ENCODE measurements at regions not wholly inside any gene's neighbourhood (a gene's known extent, or its start where the extent isn't known, plus 50 kb on each side); places are given as distances from the start of the nearest gene placed in this dataset.

DNA sequence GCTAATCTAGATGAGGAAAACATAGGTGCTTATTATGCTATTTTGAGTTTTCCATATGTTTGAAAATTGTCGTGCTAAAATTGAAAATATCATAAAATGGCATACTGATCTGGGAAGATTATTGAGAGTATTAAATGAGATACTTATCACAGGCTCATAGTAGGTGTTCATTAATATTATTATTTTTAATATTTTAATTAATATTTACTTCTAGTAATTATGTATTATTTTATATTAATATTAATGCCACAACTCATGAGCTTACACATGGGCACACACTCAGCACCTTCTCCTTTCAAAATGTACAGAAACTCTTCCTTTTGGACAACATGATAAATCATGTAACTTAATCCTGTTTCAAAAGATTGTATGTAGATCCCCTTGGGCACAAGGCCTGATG lies 223.6 kb downstream of the RAB28 start:
- Histone ChIP-seq H3K4me3 (ENCODE audit: control extremely low read depth in 1 of 5, extremely low read depth in 1 of 5, insufficient read depth in 1 of 5, low read depth in 2 of 5, low read length in 4 of 5) (no peak overlapping the region), H3K4me2 (replicated peaks; ENCODE audit: low read depth, low read length, poor library complexity, severe bottlenecking) (no peak overlapping the region), H3K79me2 (ENCODE audit: control insufficient read depth, insufficient read depth, low read length) (no peaks in the 10 kb centered on the region), H4K20me1 (ENCODE audit: control insufficient read depth, insufficient read depth, low read length, poor library complexity, severe bottlenecking) (no peaks in the 10 kb centered on the region), H3K27me3 (replicated peaks in 1 of 4; ENCODE audit: control extremely low read depth in 1 of 4, control insufficient read depth in 3 of 4, insufficient read depth in 4 of 4, low read length in 3 of 4) (no peaks in the 10 kb centered on the region), H3K9ac (ENCODE audit: low read length) (no peak overlapping the region), H3K27ac (ENCODE audit: low read length in 2 of 2) (no peak overlapping the region), H2AFZ (ENCODE audit: insufficient read depth, low read depth, low read length, poor library complexity, severe bottlenecking) (no peak overlapping the region), H3K36me3 (replicated peaks in 1 of 2; ENCODE audit: control extremely low read depth in 1 of 2, control insufficient read depth in 1 of 2, extremely low read depth in 1 of 2, insufficient read depth in 2 of 2, low read length in 1 of 2) (no peaks in the 10 kb centered on the region), H3K4me1 (ENCODE audit: control insufficient read depth in 2 of 2, insufficient read depth in 2 of 2, low read length in 2 of 2) (no peaks in the 10 kb centered on the region), H3K9me3 (ENCODE audit: control extremely low read depth in 1 of 3, control insufficient read depth in 2 of 3, insufficient read depth in 1 of 3, low read length in 2 of 3) (no peaks in the 10 kb centered on the region)
- 100% methylated on average over 1 of the region's 1 CpG for WGBS (ENCODE audit: insufficient coverage)
- Mint-ChIP-seq H3K27me3 (no peaks in the 10 kb centered on the region), H3K9me3 (ENCODE audit: insufficient read depth) (no peaks in the 10 kb centered on the region), H3K27ac (no peak overlapping the region), H3K4me3 (no peak overlapping the region), H3K4me1 (no peaks in the 10 kb centered on the region)
- POLR2A ChIA-PET: no interaction called here
- intact Hi-C loops (cut with micrococcal nuclease): no loop called here
- CTCF ChIA-PET: no interaction called here
- TF ChIP-seq EZH2 (IDR thresholded peaks at IDR 0.05; ENCODE audit: borderline replicate concordance, insufficient read depth, low read depth, low read length, poor library complexity, severe bottlenecking): no peak
- TF ChIP-seq, protein P1, sequence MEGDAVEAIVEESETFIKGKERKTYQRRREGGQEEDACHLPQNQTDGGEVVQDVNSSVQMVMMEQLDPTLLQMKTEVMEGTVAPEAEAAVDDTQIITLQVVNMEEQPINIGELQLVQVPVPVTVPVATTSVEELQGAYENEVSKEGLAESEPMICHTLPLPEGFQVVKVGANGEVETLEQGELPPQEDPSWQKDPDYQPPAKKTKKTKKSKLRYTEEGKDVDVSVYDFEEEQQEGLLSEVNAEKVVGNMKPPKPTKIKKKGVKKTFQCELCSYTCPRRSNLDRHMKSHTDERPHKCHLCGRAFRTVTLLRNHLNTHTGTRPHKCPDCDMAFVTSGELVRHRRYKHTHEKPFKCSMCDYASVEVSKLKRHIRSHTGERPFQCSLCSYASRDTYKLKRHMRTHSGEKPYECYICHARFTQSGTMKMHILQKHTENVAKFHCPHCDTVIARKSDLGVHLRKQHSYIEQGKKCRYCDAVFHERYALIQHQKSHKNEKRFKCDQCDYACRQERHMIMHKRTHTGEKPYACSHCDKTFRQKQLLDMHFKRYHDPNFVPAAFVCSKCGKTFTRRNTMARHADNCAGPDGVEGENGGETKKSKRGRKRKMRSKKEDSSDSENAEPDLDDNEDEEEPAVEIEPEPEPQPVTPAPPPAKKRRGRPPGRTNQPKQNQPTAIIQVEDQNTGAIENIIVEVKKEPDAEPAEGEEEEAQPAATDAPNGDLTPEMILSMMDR (IDR thresholded peaks at IDR 0.05): no peak
- ATAC-seq (ENCODE audit: low read depth) (no peak), DNase-seq (no peak)

DNA sequence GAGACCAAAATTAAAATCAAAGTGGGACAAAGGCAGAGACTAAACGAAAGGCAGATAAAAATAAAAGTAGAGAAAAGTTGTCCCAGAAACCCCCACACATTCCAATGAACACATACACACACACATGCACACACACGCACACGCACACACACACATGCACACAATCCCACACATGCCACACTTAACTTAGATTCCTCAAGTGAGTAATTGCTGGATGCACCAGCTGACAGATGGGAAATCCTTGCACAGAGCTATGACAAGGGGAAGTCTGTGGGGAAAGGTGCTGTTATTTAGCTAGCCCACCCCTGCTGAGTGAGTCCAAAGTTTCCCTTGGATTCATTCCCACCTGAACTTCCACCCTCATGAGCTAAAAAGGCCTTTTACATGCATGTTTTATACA lies 233.9 kb downstream of the RAB28 start:
- H4K20me1 ChIP-seq (ENCODE audit: control insufficient read depth, insufficient read depth, low read length, poor library complexity, severe bottlenecking): no peaks in the 10 kb centered on the region
- H3K4me3 Mint-ChIP-seq: no peak overlapping the region
- no peaks in the 10 kb centered on the region for H3K79me2 ChIP-seq (ENCODE audit: control insufficient read depth, insufficient read depth, low read length)
- ChIA-PET CTCF (no interaction called here), POLR2A (no interaction called here)
- intact Hi-C loops (cut with micrococcal nuclease): no loop called here
- H3K27me3 Mint-ChIP-seq: no peaks in the 10 kb centered on the region
- H3K36me3 ChIP-seq (replicated peaks in 1 of 2; ENCODE audit: control extremely low read depth in 1 of 2, control insufficient read depth in 1 of 2, extremely low read depth in 1 of 2, insufficient read depth in 2 of 2, low read length in 1 of 2): no peaks in the 10 kb centered on the region
- H3K4me2 ChIP-seq (replicated peaks; ENCODE audit: low read depth, low read length, poor library complexity, severe bottlenecking): no peak overlapping the region
- H3K27ac ChIP-seq (ENCODE audit: low read length in 2 of 2): no peak overlapping the region
- peaks cover 13% of the 10 kb centered on the region for H3K9me3 Mint-ChIP-seq (ENCODE audit: insufficient read depth)
- no CpG with 5 or more reads among the region's 3 CpGs for WGBS (ENCODE audit: insufficient coverage)
- DNase-seq (no peak), ATAC-seq (ENCODE audit: low read depth) (no peak)
- H2AFZ ChIP-seq (ENCODE audit: insufficient read depth, low read depth, low read length, poor library complexity, severe bottlenecking): no peak overlapping the region
- no peaks in the 10 kb centered on the region for H3K4me1 Mint-ChIP-seq
- no peaks in the 10 kb centered on the region for H3K27me3 ChIP-seq (replicated peaks in 1 of 4; ENCODE audit: control extremely low read depth in 1 of 4, control insufficient read depth in 3 of 4, insufficient read depth in 4 of 4, low read length in 3 of 4)
- H3K4me3 ChIP-seq (ENCODE audit: control extremely low read depth in 1 of 5, extremely low read depth in 1 of 5, insufficient read depth in 1 of 5, low read depth in 2 of 5, low read length in 4 of 5): no peak overlapping the region
- H3K4me1 ChIP-seq (ENCODE audit: control insufficient read depth in 2 of 2, insufficient read depth in 2 of 2, low read length in 2 of 2): no peaks in the 10 kb centered on the region
- peaks cover 4 to 13% (median 7%) of the 10 kb centered on the region in 3 donors for H3K9me3 ChIP-seq (ENCODE audit: control extremely low read depth in 1 of 3, control insufficient read depth in 2 of 3, insufficient read depth in 1 of 3, low read length in 2 of 3)
- no peak overlapping the region for H3K9ac ChIP-seq (ENCODE audit: low read length)
- TF ChIP-seq, protein P1 (IDR thresholded peaks at IDR 0.05): no peak
- no peak for TF ChIP-seq EZH2 (IDR thresholded peaks at IDR 0.05; ENCODE audit: borderline replicate concordance, insufficient read depth, low read depth, low read length, poor library complexity, severe bottlenecking)
- no peak overlapping the region for H3K27ac Mint-ChIP-seq

Measured in B cell (primary cell).